SK-N-SH (cell line): ENCODE measurements at regions not wholly inside any gene's neighbourhood (a gene's known extent, or its start where the extent isn't known, plus 50 kb on each side); places are given as distances from the start of the nearest gene placed in this dataset.

Experiments used
- FOSL2 ChIP-seq: IDR thresholded peaks from 2 replicates; pipeline ENCODE4 v1.4.0; 2012; ENCODE audit warnings: low read depth, mild to moderate bottlenecking, moderate library complexity, borderline replicate concordance
- FOXJ3 ChIP-seq: sonication (generic); formaldehyde crosslinking; IDR thresholded peaks from 2 replicates; pipeline ENCODE4 v1.5.1; 2020; ENCODE audit warnings: mild to moderate bottlenecking, missing genetic modification reagents
- FOXM1 ChIP-seq: IDR thresholded peaks from 2 replicates; pipeline ENCODE4 v1.4.0; 2012; ENCODE audit warnings: low read depth, mild to moderate bottlenecking
- NRF1 ChIP-seq: IDR thresholded peaks from 2 replicates; pipeline ENCODE4 v1.6.1; 2012; ENCODE audit warnings: low read depth, mild to moderate bottlenecking, low read length
- RAD21 ChIP-seq: IDR thresholded peaks from 2 replicates; pipeline ENCODE4 v1.6.1; 2012; ENCODE audit warnings: mild to moderate bottlenecking, low read length
- SMC3 ChIP-seq: IDR thresholded peaks from 2 replicates; pipeline ENCODE4 v1.6.1; 2012; ENCODE audit warnings: low read depth, low read length, improper control_type of control experiment
- TAF1 ChIP-seq: IDR thresholded peaks from 2 replicates; pipeline ENCODE4 v1.6.1; 2012; ENCODE audit warnings: low read depth, mild to moderate bottlenecking, low read length, moderate library complexity, borderline replicate concordance
- YY1 ChIP-seq: IDR thresholded peaks from 2 replicates; pipeline ENCODE4 v1.4.0; 2012; ENCODE audit warnings: low read depth, mild to moderate bottlenecking
- TF ChIP-seq, protein P1 (sequence below): fragments of 150-350 bp; IDR thresholded peaks from 2 replicates; pipeline ENCODE4 v1.6.1; 2017; ENCODE audit warnings: antibody characterized with exemption, low read length, low read depth, borderline replicate concordance
- TF ChIP-seq, protein P2 (sequence below): fragments of 200-600 bp; sonication (generic); IDR thresholded peaks from 2 replicates; pipeline ENCODE4 v1.6.1; 2017; ENCODE audit warnings: antibody characterized with exemption, mild to moderate bottlenecking, moderate library complexity

DNA sequence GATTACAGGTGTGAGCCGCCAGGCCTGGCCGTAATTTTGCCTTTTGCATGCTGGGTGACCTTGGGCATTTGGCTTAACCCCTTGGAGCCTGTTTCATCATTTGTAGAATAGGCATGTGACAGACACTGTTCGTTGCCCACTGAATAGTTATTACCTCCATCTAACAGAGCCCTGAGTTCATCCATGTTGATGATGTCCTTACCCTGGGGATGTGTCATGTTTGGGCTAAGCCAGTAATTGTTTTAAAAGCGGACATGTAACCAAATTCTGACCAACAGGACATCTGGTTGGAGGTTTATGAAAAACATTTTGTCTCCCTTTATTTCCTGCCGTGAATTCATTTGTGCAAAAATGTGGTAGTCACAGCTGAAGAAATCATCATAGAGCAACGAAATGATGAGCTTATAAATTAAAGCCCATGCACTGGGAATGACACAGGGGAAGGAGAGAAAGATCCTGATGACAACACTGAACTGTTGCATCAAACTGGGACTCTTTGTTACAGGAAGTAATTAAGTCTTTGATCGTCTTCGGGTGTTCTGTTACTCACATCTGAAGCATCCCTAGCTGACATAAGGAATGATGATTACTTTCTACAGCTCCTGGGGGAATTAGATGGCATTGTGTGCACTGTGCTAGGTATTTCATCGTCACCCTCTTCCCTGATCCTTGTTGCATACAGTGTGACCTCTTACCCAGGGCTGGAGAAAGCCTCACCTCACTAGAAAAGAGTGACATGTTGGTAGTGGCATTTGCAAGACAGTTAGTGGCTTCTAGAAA is 117.8 kb downstream of the FGF18 start:
- TF ChIP-seq RAD21 (no peak), FOXJ3 (CRISPR knock-in tag) (no peak), SMC3 (no peak), TAF1 (no peak), NRF1 (no peak), FOSL2 (no peak), FOXM1 (no peak), YY1 (no peak)
- TF ChIP-seq, protein P1, sequence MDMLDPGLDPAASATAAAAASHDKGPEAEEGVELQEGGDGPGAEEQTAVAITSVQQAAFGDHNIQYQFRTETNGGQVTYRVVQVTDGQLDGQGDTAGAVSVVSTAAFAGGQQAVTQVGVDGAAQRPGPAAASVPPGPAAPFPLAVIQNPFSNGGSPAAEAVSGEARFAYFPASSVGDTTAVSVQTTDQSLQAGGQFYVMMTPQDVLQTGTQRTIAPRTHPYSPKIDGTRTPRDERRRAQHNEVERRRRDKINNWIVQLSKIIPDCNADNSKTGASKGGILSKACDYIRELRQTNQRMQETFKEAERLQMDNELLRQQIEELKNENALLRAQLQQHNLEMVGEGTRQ: no peak
- TF ChIP-seq, protein P2, sequence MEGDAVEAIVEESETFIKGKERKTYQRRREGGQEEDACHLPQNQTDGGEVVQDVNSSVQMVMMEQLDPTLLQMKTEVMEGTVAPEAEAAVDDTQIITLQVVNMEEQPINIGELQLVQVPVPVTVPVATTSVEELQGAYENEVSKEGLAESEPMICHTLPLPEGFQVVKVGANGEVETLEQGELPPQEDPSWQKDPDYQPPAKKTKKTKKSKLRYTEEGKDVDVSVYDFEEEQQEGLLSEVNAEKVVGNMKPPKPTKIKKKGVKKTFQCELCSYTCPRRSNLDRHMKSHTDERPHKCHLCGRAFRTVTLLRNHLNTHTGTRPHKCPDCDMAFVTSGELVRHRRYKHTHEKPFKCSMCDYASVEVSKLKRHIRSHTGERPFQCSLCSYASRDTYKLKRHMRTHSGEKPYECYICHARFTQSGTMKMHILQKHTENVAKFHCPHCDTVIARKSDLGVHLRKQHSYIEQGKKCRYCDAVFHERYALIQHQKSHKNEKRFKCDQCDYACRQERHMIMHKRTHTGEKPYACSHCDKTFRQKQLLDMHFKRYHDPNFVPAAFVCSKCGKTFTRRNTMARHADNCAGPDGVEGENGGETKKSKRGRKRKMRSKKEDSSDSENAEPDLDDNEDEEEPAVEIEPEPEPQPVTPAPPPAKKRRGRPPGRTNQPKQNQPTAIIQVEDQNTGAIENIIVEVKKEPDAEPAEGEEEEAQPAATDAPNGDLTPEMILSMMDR: no peak
